Mesodermal cell (in vitro differentiated cells): ENCODE measurements at regions not wholly inside any gene's neighbourhood (a gene's known extent, or its start where the extent isn't known, plus 50 kb on each side); places are given as distances from the start of the nearest gene placed in this dataset.

Experiments used
- H3K27ac ChIP-seq: 2 replicates; pipeline ENCODE4 v1.7.0; 2013; ENCODE audit warnings: mild to moderate bottlenecking, low read depth, low read length, moderate library complexity; ENCODE audit not compliant: severe bottlenecking
- H3K36me3 ChIP-seq: 2 replicates; pipeline ENCODE4 v1.7.1; 2013; ENCODE audit warnings: mild to moderate bottlenecking, low read length, moderate library complexity; ENCODE audit not compliant: control insufficient read depth, insufficient read depth
- H3K4me1 ChIP-seq: one replicate; pipeline ENCODE4 v1.7.1; 2013; ENCODE audit warnings: mild to moderate bottlenecking, low read length; ENCODE audit not compliant: insufficient read depth, control insufficient read depth, poor library complexity, severe bottlenecking
- H3K4me3 ChIP-seq: 2 replicates; pipeline ENCODE4 v1.7.0; 2013; ENCODE audit warnings: low read length, control low read depth, mild to moderate bottlenecking; ENCODE audit not compliant: insufficient read depth, poor library complexity, severe bottlenecking; ENCODE audit errors: extremely low read depth
- H3K9me3 ChIP-seq: 2 replicates; pipeline ENCODE4 v1.7.1; 2013; ENCODE audit warnings: mild to moderate bottlenecking, low read length, moderate library complexity; ENCODE audit not compliant: control insufficient read depth
- WGBS, 2 experiments: methylation state at CpG; one replicate each; pipeline ENCODE4 v1.1.5; 2013; ENCODE audit warnings: missing lambda C conversion rate in 2 of 2; ENCODE audit not compliant: insufficient coverage in 2 of 2; 5-methylcytosine and 5-hydroxymethylcytosine counted together

DNA sequence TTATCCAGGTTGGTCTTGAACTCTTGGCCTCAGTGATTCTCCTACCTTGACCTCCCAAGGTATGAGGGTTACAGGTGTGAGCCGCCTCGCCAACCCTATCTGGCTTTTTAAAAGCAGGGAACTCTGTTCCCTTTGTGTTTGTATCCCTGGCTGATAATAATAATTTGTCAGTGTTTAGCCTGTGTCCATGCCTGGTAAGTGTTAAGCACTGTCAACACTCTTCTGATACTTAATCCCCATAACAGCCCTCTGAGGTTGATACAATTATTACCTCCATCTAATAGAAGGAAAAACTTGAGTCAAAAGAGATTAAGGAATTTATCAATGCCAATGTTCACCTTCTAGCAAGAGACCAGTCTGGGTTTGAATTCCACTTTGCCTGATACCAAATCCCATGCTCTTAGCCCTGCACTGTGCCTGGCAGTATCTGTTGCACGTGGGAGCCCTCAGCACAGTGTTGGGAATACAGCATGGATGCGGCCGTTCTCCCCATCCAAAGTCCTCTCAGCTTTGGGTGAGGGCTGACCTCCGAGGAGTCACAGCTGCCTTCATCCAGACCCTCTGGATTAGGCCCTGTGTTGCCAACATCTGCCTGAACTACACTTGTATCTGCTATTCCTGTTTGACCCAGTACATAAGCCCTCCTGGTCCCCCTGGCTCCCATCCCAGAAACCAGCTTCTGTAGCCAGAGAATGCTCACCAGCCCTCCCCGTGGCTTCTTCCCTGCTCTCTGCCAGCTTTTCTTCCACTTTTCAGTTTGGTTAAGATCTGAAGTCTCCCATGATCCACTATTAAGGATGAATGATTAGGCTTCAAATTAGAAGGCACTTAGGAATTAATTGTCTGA, 335.6 kb upstream of the ASIC2 start:
- Histone ChIP-seq H3K4me3 (no peak overlapping the region), H3K27ac (no peak overlapping the region), H3K36me3 (no peaks in the 10 kb centered on the region), H3K9me3 (no peaks in the 10 kb centered on the region), H3K4me1 (no peaks in the 10 kb centered on the region)
- WGBS, 2 experiments: 86 to 91% methylated on average over 3 to 5 of the region's 7 CpGs

DNA sequence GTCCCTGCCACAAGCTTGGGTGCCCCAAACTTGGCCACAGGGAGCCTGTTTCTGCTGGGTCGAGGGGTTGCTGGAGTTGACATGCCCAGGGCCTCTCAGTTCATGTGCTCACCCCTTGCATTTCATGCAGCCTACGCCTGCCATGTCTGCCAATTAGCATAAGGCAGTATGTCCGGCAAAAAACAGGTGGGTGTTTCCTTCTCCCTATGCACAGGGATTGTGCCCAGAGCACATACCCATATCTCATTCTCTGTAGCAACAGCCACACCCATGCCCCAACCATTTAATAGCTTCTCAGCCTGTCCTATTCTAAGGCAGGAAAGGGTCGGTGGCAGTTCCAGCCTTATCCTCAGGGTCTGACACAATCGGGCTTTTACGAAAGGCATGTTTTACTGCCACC, 340.4 kb upstream of the ASIC2 start:
- Histone ChIP-seq H3K27ac (no peak overlapping the region), H3K36me3 (no peaks in the 10 kb centered on the region), H3K4me1 (no peaks in the 10 kb centered on the region), H3K9me3 (no peaks in the 10 kb centered on the region), H3K4me3 (no peak overlapping the region)
- WGBS, 2 experiments: 85 to 90% methylated on average over 5 to 6 of the region's 6 CpGs

DNA sequence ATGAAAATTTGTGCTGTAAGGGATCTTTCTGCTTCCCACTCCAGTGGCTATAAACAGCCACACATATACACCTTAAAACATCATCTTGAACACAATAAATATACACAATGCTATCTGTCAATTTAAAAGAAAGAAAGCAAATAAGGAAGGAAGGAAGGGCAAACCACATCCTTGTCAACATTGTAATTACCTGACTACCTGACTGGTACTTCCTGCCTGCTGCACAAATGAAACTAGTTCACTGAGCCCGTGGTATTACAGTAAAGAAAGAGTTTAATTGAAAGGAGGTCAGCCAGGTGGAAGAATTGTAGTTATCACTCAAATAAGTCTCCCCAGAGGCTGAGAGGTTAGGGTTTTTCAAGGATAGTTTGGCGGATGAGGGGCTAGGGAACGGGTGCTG, 344.4 kb upstream of the ASIC2 start:
- Histone ChIP-seq H3K27ac (no peak overlapping the region), H3K4me1 (no peaks in the 10 kb centered on the region), H3K9me3 (no peaks in the 10 kb centered on the region), H3K36me3 (no peaks in the 10 kb centered on the region), H3K4me3 (no peak overlapping the region)
- WGBS, 2 experiments: 50 to 67% methylated on average over 2 to 3 of the region's 3 CpGs

DNA sequence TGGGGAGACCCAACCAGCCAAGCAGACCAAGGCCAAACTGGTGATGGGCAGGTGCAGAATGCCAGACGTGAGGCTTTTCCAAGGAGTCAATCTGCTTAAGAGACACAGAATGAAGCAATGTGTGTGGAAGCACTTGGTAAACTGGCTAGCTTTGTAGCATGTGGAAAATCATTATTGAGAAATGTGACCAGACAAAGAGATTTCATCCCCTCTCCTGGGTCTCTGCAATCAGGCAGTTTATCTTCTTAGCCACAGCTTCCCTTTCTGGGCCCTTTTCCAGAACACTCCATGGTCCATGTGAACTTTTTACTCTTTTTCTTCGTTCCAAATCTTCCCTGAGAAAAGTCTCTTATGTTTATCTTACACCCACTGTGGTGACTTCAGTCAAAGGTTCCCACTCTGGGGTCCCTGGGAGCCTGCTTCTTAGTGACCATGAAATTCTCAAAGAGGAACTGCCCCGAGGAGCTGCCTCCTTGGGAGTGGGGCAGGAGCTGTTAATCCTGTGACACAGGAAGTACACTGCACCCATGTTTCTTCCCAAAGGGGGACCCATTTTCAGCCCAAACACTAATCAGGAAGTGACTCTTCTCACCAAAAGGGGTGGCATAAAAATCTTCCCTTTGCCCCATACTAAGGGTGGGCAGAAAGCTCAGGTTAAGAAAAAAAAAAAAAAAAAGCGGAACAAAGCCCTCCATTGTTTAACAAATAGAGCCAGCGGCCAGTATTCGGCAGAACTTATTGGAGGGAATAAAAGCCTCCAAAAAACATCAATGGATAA, 346.2 kb upstream of the ASIC2 start:
- no peak overlapping the region for H3K4me3 ChIP-seq
- H3K27ac ChIP-seq: no peak overlapping the region
- H3K9me3 ChIP-seq: no peaks in the 10 kb centered on the region
- 85 to 94% methylated on average over 2 of the region's 6 CpGs for WGBS, 2 experiments
- no peaks in the 10 kb centered on the region for H3K36me3 ChIP-seq
- H3K4me1 ChIP-seq: no peaks in the 10 kb centered on the region

DNA sequence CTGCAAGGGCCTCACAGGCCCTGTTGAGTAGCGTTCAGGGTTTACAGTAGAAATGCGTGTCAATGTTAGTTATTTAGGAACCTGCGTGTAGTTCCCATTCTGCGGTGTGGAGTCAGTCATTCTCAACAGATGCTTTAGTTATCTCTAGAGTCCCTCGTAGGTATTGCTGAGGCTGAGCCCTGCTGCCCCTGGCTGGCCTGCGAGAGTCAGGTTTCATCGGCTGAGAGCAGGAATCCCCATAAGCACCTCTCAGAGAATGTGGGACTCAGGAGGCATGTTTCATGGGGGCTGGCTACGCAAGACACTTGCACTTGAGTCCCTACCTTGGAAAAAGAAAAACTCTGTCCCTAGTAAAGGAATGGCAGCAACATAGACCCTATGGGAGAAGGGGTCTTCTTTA, 347.5 kb upstream of the ASIC2 start:
- Histone ChIP-seq H3K9me3 (no peaks in the 10 kb centered on the region), H3K36me3 (no peaks in the 10 kb centered on the region), H3K27ac (no peak overlapping the region), H3K4me3 (no peak overlapping the region), H3K4me1 (no peaks in the 10 kb centered on the region)
- WGBS, 2 experiments: 65 to 66% methylated on average over 7 to 8 of the region's 8 CpGs

DNA sequence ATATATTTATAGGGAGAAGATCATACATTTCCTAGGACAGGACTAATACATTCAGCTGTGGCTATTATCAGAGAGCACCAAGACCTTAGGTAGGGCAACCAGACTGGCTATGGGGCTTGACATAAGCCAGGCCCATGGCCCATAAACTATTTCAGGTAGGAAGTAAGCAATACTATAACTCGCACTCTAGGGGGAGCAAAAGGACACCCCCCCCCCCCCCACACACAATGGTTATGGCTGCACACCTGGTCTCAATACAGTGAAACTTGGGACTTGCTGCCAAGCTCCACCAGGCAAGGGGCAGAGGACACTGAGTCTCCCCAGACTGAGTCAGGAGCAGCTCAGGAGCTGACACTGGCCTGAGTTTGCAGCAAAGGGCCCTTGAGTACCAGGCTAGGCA, 348.9 kb upstream of the ASIC2 start:
- H3K27ac ChIP-seq: no peak overlapping the region
- H3K36me3 ChIP-seq: no peaks in the 10 kb centered on the region
- WGBS, 2 experiments: no CpG with 5 or more reads among the region's 1 CpG
- H3K4me3 ChIP-seq: no peak overlapping the region
- H3K9me3 ChIP-seq: no peaks in the 10 kb centered on the region
- H3K4me1 ChIP-seq: no peaks in the 10 kb centered on the region

DNA sequence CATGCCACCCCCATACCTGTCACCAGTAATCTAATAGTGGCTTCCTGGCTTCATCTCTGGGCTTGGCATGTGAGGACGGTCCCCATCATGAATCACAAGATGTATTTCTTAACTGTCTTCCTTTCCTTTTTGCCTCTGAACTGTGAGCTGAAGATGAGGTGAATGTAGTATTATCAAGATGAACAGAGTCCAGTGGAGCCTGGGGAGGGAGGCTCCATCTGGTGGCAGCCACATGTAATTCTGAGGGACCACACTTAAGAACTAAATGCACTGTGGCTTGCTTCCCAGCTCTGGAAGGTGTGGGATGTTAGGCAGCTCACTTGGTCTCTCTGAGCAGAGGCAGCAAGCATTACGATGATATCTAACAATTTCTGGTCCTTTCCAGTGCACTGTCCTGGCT, 354.9 kb upstream of the ASIC2 start:
- 50% methylated on average over 1 of the region's 2 CpGs; no CpG with 5 or more reads in 1 of the 2 experiments for WGBS, 2 experiments
- no peak overlapping the region for H3K27ac ChIP-seq
- H3K4me1 ChIP-seq: no peaks in the 10 kb centered on the region
- no peaks in the 10 kb centered on the region for H3K9me3 ChIP-seq
- H3K36me3 ChIP-seq: no peaks in the 10 kb centered on the region
- no peak overlapping the region for H3K4me3 ChIP-seq

DNA sequence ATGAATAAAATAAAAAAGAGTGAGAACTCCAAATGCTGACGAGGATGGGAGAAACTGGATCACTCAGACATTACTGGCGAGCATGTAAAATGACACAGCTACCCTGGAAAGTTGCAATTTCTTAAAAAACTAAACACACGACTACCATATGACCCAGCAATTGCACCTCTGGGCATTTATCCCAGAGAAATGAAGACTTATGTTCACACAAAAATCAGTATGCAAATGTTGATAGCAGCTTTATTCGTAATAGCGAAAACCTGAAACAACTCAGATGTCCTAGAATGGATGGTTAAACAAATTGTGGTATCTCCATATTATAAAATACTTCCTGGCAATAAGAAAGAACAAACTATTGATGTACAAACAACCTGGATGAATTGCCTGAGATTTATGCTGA, 357.2 kb upstream of the ASIC2 start:
- no peaks in the 10 kb centered on the region for H3K9me3 ChIP-seq
- 90 to 91% methylated on average over 2 of the region's 5 CpGs for WGBS, 2 experiments
- no peak overlapping the region for H3K27ac ChIP-seq
- no peak overlapping the region for H3K4me3 ChIP-seq
- H3K36me3 ChIP-seq: no peaks in the 10 kb centered on the region
- H3K4me1 ChIP-seq: no peaks in the 10 kb centered on the region

DNA sequence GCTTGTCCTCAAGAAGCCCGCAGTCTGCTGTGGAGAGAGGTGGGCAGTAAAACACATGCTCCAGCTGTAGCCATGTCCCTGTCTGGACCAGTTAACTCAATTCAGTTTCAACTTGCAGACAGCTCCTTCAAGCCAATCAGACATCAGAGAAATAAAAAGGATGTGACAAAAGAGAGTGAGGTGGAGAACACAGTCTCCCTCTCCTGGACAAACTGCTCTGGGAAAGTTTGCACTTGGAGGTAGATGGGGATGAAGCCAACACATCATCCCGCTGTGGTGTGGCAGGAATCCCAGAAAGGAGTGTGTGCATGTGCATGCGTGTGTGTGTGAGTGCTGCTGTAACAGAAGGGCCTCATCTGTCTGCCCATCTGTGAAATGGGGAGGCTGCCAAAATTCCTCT, 358.6 kb upstream of the ASIC2 start:
- Histone ChIP-seq H3K9me3 (no peaks in the 10 kb centered on the region), H3K4me1 (no peaks in the 10 kb centered on the region), H3K36me3 (no peaks in the 10 kb centered on the region), H3K4me3 (no peak overlapping the region), H3K27ac (no peak overlapping the region)
- WGBS, 2 experiments: 83 to 87% methylated on average over 2 to 3 of the region's 3 CpGs

DNA sequence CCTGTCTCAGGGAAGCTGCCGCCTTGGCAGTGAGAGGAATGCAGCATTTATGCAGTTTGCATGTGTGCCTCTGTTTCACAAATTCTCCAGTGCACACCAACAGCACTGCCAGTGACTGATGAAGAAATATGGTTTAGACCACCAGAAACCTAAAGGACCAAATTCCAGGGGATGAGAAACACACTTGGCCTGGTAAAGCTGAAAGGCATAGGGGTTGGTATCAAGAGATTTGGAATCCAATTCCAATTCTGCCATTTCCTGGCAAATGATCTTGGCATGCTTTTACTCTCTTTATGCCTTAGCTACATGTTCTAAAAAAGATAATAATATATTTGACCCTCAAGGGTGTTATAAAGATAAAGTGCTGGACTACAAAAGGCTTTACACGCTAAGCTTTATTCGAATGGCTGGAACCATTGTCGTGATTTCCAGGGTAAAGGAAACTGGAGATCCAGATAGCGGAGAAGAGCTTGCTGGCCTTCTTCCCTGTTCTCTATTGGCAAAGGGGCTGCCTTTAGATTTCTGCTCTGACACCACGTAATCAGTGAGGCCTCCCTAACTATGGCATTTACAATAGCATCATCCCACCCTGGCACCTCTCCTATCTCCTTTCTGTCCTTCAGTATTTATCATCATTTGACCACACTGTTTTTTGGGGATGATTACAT, 359.8 kb upstream of the ASIC2 start:
- Histone ChIP-seq H3K4me1 (no peaks in the 10 kb centered on the region), H3K9me3 (no peaks in the 10 kb centered on the region), H3K36me3 (no peaks in the 10 kb centered on the region), H3K27ac (no peak overlapping the region), H3K4me3 (no peak overlapping the region)
- WGBS, 2 experiments: 95 to 100% methylated on average over 5 to 6 of the region's 6 CpGs
